ENCODE measurements at regions not wholly inside any gene's neighbourhood (a gene's known extent, or its start where the extent isn't known, plus 50 kb on each side); places are given as distances from the start of the nearest gene placed in this dataset.

- Histone ChIP-seq H3K4me1 (ENCODE audit: control insufficient read depth, insufficient read depth, low read length) (no peaks in the 10 kb centered on the region), H4K20me1 (ENCODE audit: control insufficient read depth, insufficient read depth) (no peaks in the 10 kb centered on the region), H3K9ac (ENCODE audit: control insufficient read depth, insufficient read depth, low read length) (no peak overlapping the region), H3K4me3 (no peak overlapping the region), H3K79me2 (ENCODE audit: control insufficient read depth, insufficient read depth, low read length) (no peaks in the 10 kb centered on the region), H2AFZ (ENCODE audit: control insufficient read depth, low read depth, low read length) (no peak overlapping the region), H3K4me2 (ENCODE audit: control insufficient read depth, insufficient read depth) (no peak overlapping the region), H3K36me3 (ENCODE audit: control insufficient read depth in 2 of 2, insufficient read depth in 2 of 2, low read length in 1 of 2) (no peaks in the 10 kb centered on the region), H3K9me3 (replicated peaks; ENCODE audit: control insufficient read depth, insufficient read depth, low read length) (no peaks in the 10 kb centered on the region), H3K27ac (ENCODE audit: control insufficient read depth, insufficient read depth) (no peak overlapping the region), H3K27me3 (replicated peaks in 1 of 2; ENCODE audit: control insufficient read depth in 2 of 2, insufficient read depth in 2 of 2, low read length in 1 of 2) (no peaks in the 10 kb centered on the region)
- ChIA-PET POLR2A (no interaction called here), CTCF (no interaction called here), RAD21 (ENCODE audit: unreplicated experiment) (no interaction called here), SMC1A (ENCODE audit: uncharacterized antibody, unreplicated experiment) (no interaction called here)
- intact Hi-C loops (cut with micrococcal nuclease; ENCODE audit: unreplicated experiment) = no loop called here
- in situ Hi-C loops (cut with MboI) = no loop called here
- DNase-seq (ENCODE audit: low read depth, low spot score) (no peak), FAIRE-seq (no peak), ATAC-seq (no peak)
- no TSS peak for BruUV-seq (replicated peaks)
- WGBS (ENCODE audit: insufficient coverage, insufficient replicate concordance, low lambda C conversion rate, missing lambda C conversion rate) = 56% methylated on average over 8 of the region's 8 CpGs
- no peak for TF ChIP-seq BRCA1 (IDR thresholded peaks at IDR 0.05; ENCODE audit: low read depth, low read length)
- TF ChIP-seq EZH2 (IDR thresholded peaks at IDR 0.05; ENCODE audit: borderline replicate concordance, control insufficient read depth, low read depth, low read length) = no peak
- no peak for TF ChIP-seq RFX5 (IDR thresholded peaks at IDR 0.05; ENCODE audit: low read depth, low read length)
- no peak for TF ChIP-seq NFYA (IDR thresholded peaks at IDR 0.05; ENCODE audit: borderline replicate concordance, low read depth, low read length)
- no peak for TF ChIP-seq FOXM1 (IDR thresholded peaks at IDR 0.05; ENCODE audit: low read depth, low read length)
- TF ChIP-seq SRF (IDR thresholded peaks at IDR 0.05; ENCODE audit: low read depth in 2 of 2, low read length in 2 of 2) = no peak
- no peak for TF ChIP-seq CBX5 (IDR thresholded peaks at IDR 0.05; ENCODE audit: low read depth)
- TF ChIP-seq ZZZ3 (IDR thresholded peaks at IDR 0.05; ENCODE audit: control insufficient read depth, insufficient read length, low read depth) = no peak
- TF ChIP-seq PML (IDR thresholded peaks at IDR 0.05; ENCODE audit: low read length) = no peak
- TF ChIP-seq ZSCAN29 (IDR thresholded peaks at IDR 0.05) = no peak
- no peak for TF ChIP-seq NR2F1 (conservative IDR thresholded peaks at IDR 0.05)
- TF ChIP-seq, protein P1, sequence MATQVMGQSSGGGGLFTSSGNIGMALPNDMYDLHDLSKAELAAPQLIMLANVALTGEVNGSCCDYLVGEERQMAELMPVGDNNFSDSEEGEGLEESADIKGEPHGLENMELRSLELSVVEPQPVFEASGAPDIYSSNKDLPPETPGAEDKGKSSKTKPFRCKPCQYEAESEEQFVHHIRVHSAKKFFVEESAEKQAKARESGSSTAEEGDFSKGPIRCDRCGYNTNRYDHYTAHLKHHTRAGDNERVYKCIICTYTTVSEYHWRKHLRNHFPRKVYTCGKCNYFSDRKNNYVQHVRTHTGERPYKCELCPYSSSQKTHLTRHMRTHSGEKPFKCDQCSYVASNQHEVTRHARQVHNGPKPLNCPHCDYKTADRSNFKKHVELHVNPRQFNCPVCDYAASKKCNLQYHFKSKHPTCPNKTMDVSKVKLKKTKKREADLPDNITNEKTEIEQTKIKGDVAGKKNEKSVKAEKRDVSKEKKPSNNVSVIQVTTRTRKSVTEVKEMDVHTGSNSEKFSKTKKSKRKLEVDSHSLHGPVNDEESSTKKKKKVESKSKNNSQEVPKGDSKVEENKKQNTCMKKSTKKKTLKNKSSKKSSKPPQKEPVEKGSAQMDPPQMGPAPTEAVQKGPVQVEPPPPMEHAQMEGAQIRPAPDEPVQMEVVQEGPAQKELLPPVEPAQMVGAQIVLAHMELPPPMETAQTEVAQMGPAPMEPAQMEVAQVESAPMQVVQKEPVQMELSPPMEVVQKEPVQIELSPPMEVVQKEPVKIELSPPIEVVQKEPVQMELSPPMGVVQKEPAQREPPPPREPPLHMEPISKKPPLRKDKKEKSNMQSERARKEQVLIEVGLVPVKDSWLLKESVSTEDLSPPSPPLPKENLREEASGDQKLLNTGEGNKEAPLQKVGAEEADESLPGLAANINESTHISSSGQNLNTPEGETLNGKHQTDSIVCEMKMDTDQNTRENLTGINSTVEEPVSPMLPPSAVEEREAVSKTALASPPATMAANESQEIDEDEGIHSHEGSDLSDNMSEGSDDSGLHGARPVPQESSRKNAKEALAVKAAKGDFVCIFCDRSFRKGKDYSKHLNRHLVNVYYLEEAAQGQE (IDR thresholded peaks at IDR 0.05; ENCODE audit: low read depth, low read length) = no peak
- TF ChIP-seq IRF3 (IDR thresholded peaks at IDR 0.05) = no peak
- no peak for TF ChIP-seq KDM1A (IDR thresholded peaks at IDR 0.05; ENCODE audit: borderline replicate concordance)
- TF ChIP-seq, protein P2, sequence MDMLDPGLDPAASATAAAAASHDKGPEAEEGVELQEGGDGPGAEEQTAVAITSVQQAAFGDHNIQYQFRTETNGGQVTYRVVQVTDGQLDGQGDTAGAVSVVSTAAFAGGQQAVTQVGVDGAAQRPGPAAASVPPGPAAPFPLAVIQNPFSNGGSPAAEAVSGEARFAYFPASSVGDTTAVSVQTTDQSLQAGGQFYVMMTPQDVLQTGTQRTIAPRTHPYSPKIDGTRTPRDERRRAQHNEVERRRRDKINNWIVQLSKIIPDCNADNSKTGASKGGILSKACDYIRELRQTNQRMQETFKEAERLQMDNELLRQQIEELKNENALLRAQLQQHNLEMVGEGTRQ (IDR thresholded peaks at IDR 0.05; ENCODE audit: borderline replicate concordance, low read depth, low read length) = no peak
- TF ChIP-seq TCF12 (IDR thresholded peaks at IDR 0.05; ENCODE audit: low read depth, low read length) = no peak
- no peak for TF ChIP-seq SREBF2 (IDR thresholded peaks at IDR 0.05; ENCODE audit: low read length)
- TF ChIP-seq KLF5 (IDR thresholded peaks at IDR 0.05; ENCODE audit: partially characterized antibody) = no peak
Observed at GRCh38 chr13:72168126-72168855, 301.3 kb upstream of the DACH1 start.
